Vagina (tissue), 2 donors: ENCODE measurements at regions not wholly inside any gene's neighbourhood (a gene's known extent, or its start where the extent isn't known, plus 50 kb on each side); places are given as distances from the start of the nearest gene placed in this dataset.

Source experiments
- DNase-seq, 2 donors: peaks; one replicate each; pipeline ENCODE4 v3.0.0-alpha.2; 2017; ENCODE audit errors: extremely low spot score in 2 of 2
- H3K27ac ChIP-seq: fragments of 200-600 bp; sonication (generic); one replicate; pipeline ENCODE4 v1.5.1; 2019
- H3K27me3 ChIP-seq: fragments of 200-600 bp; sonication (generic); one replicate; pipeline ENCODE4 v1.5.1; 2019
- H3K36me3 ChIP-seq, 2 donors: fragments of 200-600 bp; sonication (generic); one replicate each; pipeline ENCODE4 v1.5.1; 2017 to 2019
- H3K4me1 ChIP-seq: fragments of 200-600 bp; sonication (generic); one replicate; pipeline ENCODE4 v1.5.1; 2019
- H3K4me3 ChIP-seq, 2 donors: fragments of 200-600 bp; sonication (generic); 1 replicate in 1 of 2; 2 replicates in 1 of 2; pipeline ENCODE4 v1.5.1; 2016 to 2019
- H3K9me3 ChIP-seq: fragments of 200-600 bp; sonication (generic); one replicate; pipeline ENCODE4 v1.5.1; 2019
- POLR2A ChIP-seq, 2 donors: fragments of 450-650 bp; IDR thresholded peaks; one replicate each; pipeline ENCODE4 v1.6.1; 2017; ENCODE audit warnings: antibody characterized with exemption in 2 of 2, mild to moderate bottlenecking in 2 of 2, moderate library complexity in 2 of 2
- POLR2AphosphoS5 ChIP-seq, 2 donors: sonication (generic); formaldehyde crosslinking; IDR thresholded peaks; one replicate each; pipeline ENCODE4 v1.9.0; 2017; ENCODE audit warnings: antibody characterized with exemption in 2 of 2, mild to moderate bottlenecking in 2 of 2, low read depth in 1 of 2; ENCODE audit not compliant: insufficient read depth in 1 of 2
- intact Hi-C: fragments of 100-400 bp; cut with DNase I; formaldehyde crosslinking; loops from one replicate; pipeline ENCODE4 v1.15.1; 2023
- TF ChIP-seq, protein P1 (sequence below), 3 experiments: fragments of 450-650 bp in 2 of 3; fragments of 200-600 bp in 1 of 3; sonication (generic) in 1 of 3; IDR thresholded peaks; one replicate each; pipeline ENCODE4 v1.5.1; 2017 to 2019; ENCODE audit warnings: antibody characterized with exemption in 3 of 3, mild to moderate bottlenecking in 2 of 3, moderate library complexity in 2 of 3

DNA sequence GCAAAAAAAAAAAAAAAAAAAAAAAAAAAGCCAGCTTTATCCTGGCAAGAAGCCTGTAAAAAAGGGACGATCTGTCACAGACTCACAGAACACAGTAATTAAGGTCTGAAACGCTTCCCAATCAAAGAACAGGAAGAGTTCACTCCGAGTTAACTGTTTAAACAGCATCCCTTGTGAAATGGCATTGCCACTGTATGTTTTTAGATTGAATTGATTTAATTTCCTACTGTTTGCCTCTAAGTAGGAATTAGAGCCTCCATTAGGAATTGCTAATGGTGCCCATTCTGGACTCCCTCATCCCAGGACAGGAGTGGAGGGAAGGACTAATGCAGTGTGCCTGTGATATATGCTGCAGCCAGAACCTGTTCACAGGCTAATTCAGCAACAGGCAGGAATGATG is 370.8 kb downstream of the RWDD3 start:
- no peak overlapping the region for H3K4me3 ChIP-seq
- intact Hi-C loops = no loop called here
- H3K36me3 ChIP-seq = no peaks in the 10 kb centered on the region
- H3K4me1 ChIP-seq = no peaks in the 10 kb centered on the region
- no peaks in the 10 kb centered on the region for H3K9me3 ChIP-seq
- no peaks in the 10 kb centered on the region for H3K27me3 ChIP-seq
- DNase-seq = no peak
- TF ChIP-seq, protein P1, sequence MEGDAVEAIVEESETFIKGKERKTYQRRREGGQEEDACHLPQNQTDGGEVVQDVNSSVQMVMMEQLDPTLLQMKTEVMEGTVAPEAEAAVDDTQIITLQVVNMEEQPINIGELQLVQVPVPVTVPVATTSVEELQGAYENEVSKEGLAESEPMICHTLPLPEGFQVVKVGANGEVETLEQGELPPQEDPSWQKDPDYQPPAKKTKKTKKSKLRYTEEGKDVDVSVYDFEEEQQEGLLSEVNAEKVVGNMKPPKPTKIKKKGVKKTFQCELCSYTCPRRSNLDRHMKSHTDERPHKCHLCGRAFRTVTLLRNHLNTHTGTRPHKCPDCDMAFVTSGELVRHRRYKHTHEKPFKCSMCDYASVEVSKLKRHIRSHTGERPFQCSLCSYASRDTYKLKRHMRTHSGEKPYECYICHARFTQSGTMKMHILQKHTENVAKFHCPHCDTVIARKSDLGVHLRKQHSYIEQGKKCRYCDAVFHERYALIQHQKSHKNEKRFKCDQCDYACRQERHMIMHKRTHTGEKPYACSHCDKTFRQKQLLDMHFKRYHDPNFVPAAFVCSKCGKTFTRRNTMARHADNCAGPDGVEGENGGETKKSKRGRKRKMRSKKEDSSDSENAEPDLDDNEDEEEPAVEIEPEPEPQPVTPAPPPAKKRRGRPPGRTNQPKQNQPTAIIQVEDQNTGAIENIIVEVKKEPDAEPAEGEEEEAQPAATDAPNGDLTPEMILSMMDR (IDR thresholded peaks at IDR 0.05) = no peak
- TF ChIP-seq POLR2A (IDR thresholded peaks at IDR 0.05) = no peak
- no peak for TF ChIP-seq POLR2AphosphoS5 (IDR thresholded peaks at IDR 0.05; ENCODE audit: insufficient read depth in 1 of 2, low read depth in 1 of 2)
- H3K27ac ChIP-seq = no peak overlapping the region

GRCh38 chr1:95614197-95614596 is 380.2 kb downstream of the RWDD3 start:
- intact Hi-C loops = no loop called here
- Histone ChIP-seq H3K9me3 (no peaks in the 10 kb centered on the region), H3K36me3 (no peaks in the 10 kb centered on the region), H3K4me1 (no peaks in the 10 kb centered on the region), H3K27me3 (no peaks in the 10 kb centered on the region), H3K27ac (no peak overlapping the region), H3K4me3 (no peak overlapping the region)
- no peak for TF ChIP-seq POLR2AphosphoS5 (IDR thresholded peaks at IDR 0.05; ENCODE audit: insufficient read depth in 1 of 2, low read depth in 1 of 2)
- no peak for DNase-seq

DNA sequence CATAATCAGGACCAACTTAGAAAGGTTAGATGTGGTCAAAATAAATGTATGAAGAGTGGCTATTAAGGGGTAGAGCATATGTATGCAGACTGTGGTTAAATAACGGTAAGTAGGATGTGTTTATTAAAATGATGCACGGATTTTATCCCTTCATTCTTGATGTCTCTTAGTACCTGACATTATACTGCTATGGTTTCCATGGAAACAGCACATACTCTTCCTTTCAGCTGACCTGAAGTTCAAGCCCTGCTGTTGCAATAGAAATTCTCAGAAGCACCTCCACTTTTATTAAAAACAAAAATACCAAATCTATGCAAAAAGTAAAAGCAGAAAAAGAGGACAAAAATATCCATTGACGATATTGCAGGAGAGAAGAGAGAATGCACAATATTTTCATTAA is 381.4 kb downstream of the RWDD3 start:
- intact Hi-C loops = no loop called here
- TF ChIP-seq, protein P1 (IDR thresholded peaks at IDR 0.05) = no peak
- TF ChIP-seq POLR2A (IDR thresholded peaks at IDR 0.05) (no peak), POLR2AphosphoS5 (IDR thresholded peaks at IDR 0.05; ENCODE audit: insufficient read depth in 1 of 2, low read depth in 1 of 2) (no peak)

DNA sequence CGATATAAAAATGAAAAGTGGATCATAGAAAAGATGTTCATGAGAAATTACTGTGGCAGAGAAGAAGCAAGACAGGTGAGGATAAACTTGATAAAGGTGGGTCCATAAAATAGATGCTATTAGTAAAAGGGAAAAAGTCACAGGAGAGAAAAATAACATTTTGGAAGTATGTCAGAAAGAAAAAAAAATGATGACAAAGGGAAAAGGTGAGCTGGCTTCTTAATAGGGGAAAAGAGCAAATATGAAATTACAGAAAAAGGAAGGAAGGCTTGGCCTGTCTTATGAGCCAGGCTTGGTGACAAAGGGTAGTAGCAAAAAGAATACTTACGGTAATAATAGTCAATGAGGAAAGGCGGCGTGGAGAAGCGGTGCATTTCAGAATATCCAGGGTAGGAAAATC is 386.1 kb downstream of the RWDD3 start:
- Histone ChIP-seq H3K27me3 (no peaks in the 10 kb centered on the region), H3K4me3 (no peak overlapping the region), H3K27ac (no peak overlapping the region), H3K9me3 (no peaks in the 10 kb centered on the region), H3K4me1 (no peaks in the 10 kb centered on the region), H3K36me3 (no peaks in the 10 kb centered on the region)
- no peak for TF ChIP-seq POLR2AphosphoS5 (IDR thresholded peaks at IDR 0.05; ENCODE audit: insufficient read depth in 1 of 2, low read depth in 1 of 2)
- TF ChIP-seq POLR2A (IDR thresholded peaks at IDR 0.05) = no peak
- TF ChIP-seq, protein P1 (IDR thresholded peaks at IDR 0.05) = no peak
- DNase-seq = no peak
- intact Hi-C loops = no loop called here

More for the DNA sequence above, 381.4 kb downstream of the RWDD3 start:
- Histone ChIP-seq H3K4me1 (no peaks in the 10 kb centered on the region), H3K27me3 (no peaks in the 10 kb centered on the region), H3K4me3 (no peak overlapping the region), H3K9me3 (no peaks in the 10 kb centered on the region), H3K36me3 (no peaks in the 10 kb centered on the region), H3K27ac (no peak overlapping the region)
- DNase-seq = no peak

DNA sequence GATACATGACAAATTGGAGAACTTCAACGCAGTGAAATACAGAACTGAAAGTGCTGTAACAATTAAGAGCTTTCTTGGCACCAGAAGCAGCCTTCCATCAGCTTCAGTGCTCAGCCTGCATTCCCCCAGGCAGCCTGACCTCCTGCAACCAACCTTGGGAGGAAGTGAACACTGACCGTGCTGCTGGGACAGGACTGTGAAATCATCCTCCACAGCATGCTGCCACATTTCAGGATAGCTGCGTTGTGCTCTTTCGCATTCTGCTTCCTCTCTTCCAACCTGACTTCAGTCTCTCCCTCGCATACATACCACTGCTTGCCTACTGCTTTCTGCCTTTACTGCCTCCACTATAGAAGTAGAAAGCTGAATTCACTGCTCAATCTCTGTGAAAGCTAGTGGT is 388.6 kb downstream of the RWDD3 start:
- DNase-seq = no peak
- H3K36me3 ChIP-seq = no peaks in the 10 kb centered on the region
- H3K27ac ChIP-seq = no peak overlapping the region
- no peaks in the 10 kb centered on the region for H3K27me3 ChIP-seq
- TF ChIP-seq, protein P1 (IDR thresholded peaks at IDR 0.05) = no peak
- TF ChIP-seq POLR2AphosphoS5 (IDR thresholded peaks at IDR 0.05; ENCODE audit: insufficient read depth in 1 of 2, low read depth in 1 of 2) = no peak
- TF ChIP-seq POLR2A (IDR thresholded peaks at IDR 0.05) = no peak
- no peaks in the 10 kb centered on the region for H3K9me3 ChIP-seq
- no peaks in the 10 kb centered on the region for H3K4me1 ChIP-seq
- intact Hi-C loops = no loop called here
- H3K4me3 ChIP-seq = no peak overlapping the region

DNA sequence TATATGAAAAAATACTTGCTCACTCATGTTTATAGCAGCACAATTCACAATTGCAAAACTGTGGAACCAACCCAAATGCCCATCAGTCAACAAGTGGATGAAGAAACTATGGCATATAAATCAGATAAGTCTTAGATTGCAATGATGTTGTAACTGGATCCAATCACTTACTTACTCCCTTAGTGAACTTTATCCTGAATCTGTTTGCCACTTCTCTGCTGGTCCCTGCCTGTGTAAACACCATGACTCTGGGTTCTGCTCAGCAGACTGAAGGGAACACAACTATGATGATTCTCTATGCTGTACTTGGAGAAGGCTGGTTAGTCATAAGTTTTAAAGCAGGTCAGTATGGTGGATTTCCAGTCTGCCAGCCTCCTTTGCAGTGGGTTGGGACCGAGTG is 391.2 kb downstream of the RWDD3 start:
- no peak overlapping the region for H3K27ac ChIP-seq

More for the DNA sequence above, 391.2 kb downstream of the RWDD3 start:
- Histone ChIP-seq H3K36me3 (no peaks in the 10 kb centered on the region), H3K9me3 (no peaks in the 10 kb centered on the region), H3K4me1 (no peaks in the 10 kb centered on the region), H3K4me3 (no peak overlapping the region), H3K27me3 (no peaks in the 10 kb centered on the region)
- no peak for DNase-seq
- TF ChIP-seq POLR2AphosphoS5 (IDR thresholded peaks at IDR 0.05; ENCODE audit: insufficient read depth in 1 of 2, low read depth in 1 of 2) = no peak
- no peak for TF ChIP-seq POLR2A (IDR thresholded peaks at IDR 0.05)
- TF ChIP-seq, protein P1 (IDR thresholded peaks at IDR 0.05) = no peak
- intact Hi-C loops = no loop called here
